GM19351 (cell line): ENCODE measurements at regions not wholly inside any gene's neighbourhood (a gene's known extent, or its start where the extent isn't known, plus 50 kb on each side); places are given as distances from the start of the nearest gene placed in this dataset.

Experiments used
- ATAC-seq: cut with Tn5 transposase; IDR thresholded peaks from one replicate; pipeline ENCODE4 v1.9.1; 2021; ENCODE audit warnings: mild to moderate bottlenecking, moderate library complexity; ENCODE audit not compliant: unreplicated experiment

- no peak for ATAC-seq
These were observed 52.7 kb upstream of the NEURL1B start for GRCh38 chr5:172588380-172588779.

- no peak for ATAC-seq
These were observed 54.0 kb upstream of the NEURL1B start for GRCh38 chr5:172587061-172587405.

GRCh38 chr5:172586125-172587060, 54.7 kb upstream of the NEURL1B start:
- no peak for ATAC-seq

- ATAC-seq: no peak
These were observed 55.9 kb upstream of the NEURL1B start for GRCh38 chr5:172585114-172585513.

GRCh38 chr5:172584638-172585037, 56.4 kb upstream of the NEURL1B start:
- ATAC-seq: no peak

- no peak for ATAC-seq
These were observed 57.0 kb upstream of the NEURL1B start for GRCh38 chr5:172583931-172584511.

- no peak for ATAC-seq
These were observed 58.1 kb upstream of the NEURL1B start for GRCh38 chr5:172582940-172583339.

- no peak for ATAC-seq
These were observed 59.7 kb upstream of the NEURL1B start for GRCh38 chr5:172581315-172581714.

GRCh38 chr5:172579403-172579990, 61.6 kb upstream of the NEURL1B start:
- ATAC-seq: no peak

GRCh38 chr5:172577267-172577909, 63.7 kb upstream of the NEURL1B start:
- ATAC-seq: no peak

- no peak for ATAC-seq
These were observed 65.1 kb upstream of the NEURL1B start for GRCh38 chr5:172575816-172576545.

- ATAC-seq: no peak
These were observed 65.6 kb upstream of the NEURL1B start for GRCh38 chr5:172575416-172575815.

- ATAC-seq: no peak
These were observed 66.2 kb upstream of the NEURL1B start for GRCh38 chr5:172574871-172575223.

GRCh38 chr5:172573986-172574870, 66.8 kb upstream of the NEURL1B start:
- ATAC-seq: no peak

GRCh38 chr5:172573120-172573882, 67.8 kb upstream of the NEURL1B start:
- no peak for ATAC-seq

- no peak for ATAC-seq
These were observed 68.6 kb upstream of the NEURL1B start for GRCh38 chr5:172572440-172572839.

GRCh38 chr5:172571892-172572291, 69.2 kb upstream of the NEURL1B start:
- ATAC-seq: no peak

GRCh38 chr5:172571413-172571812, 69.7 kb upstream of the NEURL1B start:
- no peak for ATAC-seq

- ATAC-seq: no peak
These were observed 70.3 kb upstream of the NEURL1B start for GRCh38 chr5:172570594-172571334.
